KMS-11 (cell line): ENCODE measurements at regions not wholly inside any gene's neighbourhood (a gene's known extent, or its start where the extent isn't known, plus 50 kb on each side); places are given as distances from the start of the nearest gene placed in this dataset.
"Not testable (repeated sequence)": the region's sequence is repeated elsewhere in the genome, so short reads cannot be mapped to it uniquely, and the experiment has no call there.

Source experiments
- H2AFZ ChIP-seq: fragments of 200-600 bp; sonication (generic); 2 replicates; pipeline ENCODE4 v1.6.1; 2016; ENCODE audit warnings: antibody characterized with exemption, mixed run types, low read depth
- H3K27ac ChIP-seq: fragments of 200-600 bp; sonication (generic); 2 replicates; pipeline ENCODE4 v1.6.1; 2016; ENCODE audit warnings: mild to moderate bottlenecking, mixed run types
- H3K27me3 ChIP-seq: fragments of 200-600 bp; sonication (generic); 2 replicates; pipeline ENCODE4 v1.6.1; 2017; ENCODE audit warnings: mild to moderate bottlenecking, low read depth, mixed run types, moderate library complexity; ENCODE audit not compliant: insufficient read depth
- H3K36me3 ChIP-seq: fragments of 200-600 bp; sonication (generic); 2 replicates; pipeline ENCODE4 v1.6.1; 2017; ENCODE audit warnings: mild to moderate bottlenecking, mixed run types; ENCODE audit not compliant: insufficient read depth
- H3K4me1 ChIP-seq: fragments of 200-600 bp; sonication (generic); 2 replicates; pipeline ENCODE4 v1.6.1; 2016; ENCODE audit warnings: mild to moderate bottlenecking, low read depth, mixed run types; ENCODE audit not compliant: poor library complexity, severe bottlenecking
- H3K4me2 ChIP-seq: fragments of 200-600 bp; sonication (generic); 2 replicates; pipeline ENCODE4 v1.7.0; 2016; ENCODE audit warnings: mild to moderate bottlenecking, mixed run types
- H3K4me3 ChIP-seq: fragments of 200-600 bp; sonication (generic); IDR thresholded peaks from 2 replicates; pipeline ENCODE4 v1.6.1; 2017; ENCODE audit warnings: low read depth, low read length, mixed read lengths; ENCODE audit not compliant: insufficient read depth
- H3K79me2 ChIP-seq: fragments of 200-600 bp; sonication (generic); 2 replicates; pipeline ENCODE4 v1.6.1; 2016; ENCODE audit warnings: low read depth, mixed run types; ENCODE audit not compliant: insufficient read depth
- H3K9ac ChIP-seq: fragments of 200-600 bp; sonication (generic); 2 replicates; pipeline ENCODE4 v1.6.1; 2016; ENCODE audit warnings: mild to moderate bottlenecking, mixed run types
- H4K20me1 ChIP-seq: fragments of 200-600 bp; sonication (generic); 2 replicates; pipeline ENCODE4 v1.6.1; 2016; ENCODE audit warnings: mild to moderate bottlenecking, mixed run types; ENCODE audit not compliant: insufficient read depth
- CTCF ChIP-seq: fragments of 200-600 bp; sonication (generic); conservative IDR thresholded peaks from 2 replicates; pipeline ENCODE4 v1.6.1; 2017; ENCODE audit warnings: low read depth, mild to moderate bottlenecking, antibody characterized with exemption, low read length, moderate library complexity, mixed read lengths

- no peak overlapping the region for H2AFZ ChIP-seq
- H3K4me1 ChIP-seq = no peaks in the 10 kb centered on the region
- H3K4me2 ChIP-seq = no peak overlapping the region
- TF ChIP-seq CTCF = no peak
- H4K20me1 ChIP-seq = no peaks in the 10 kb centered on the region
- H3K79me2 ChIP-seq = no peaks in the 10 kb centered on the region
- no peak overlapping the region for H3K4me3 ChIP-seq
- no peaks in the 10 kb centered on the region for H3K36me3 ChIP-seq
- no peaks in the 10 kb centered on the region for H3K27me3 ChIP-seq
- H3K27ac ChIP-seq = no peak overlapping the region
- no peak overlapping the region for H3K9ac ChIP-seq
These were observed 186.2 kb downstream of the RCHY1 start for GRCh38 chr4:75327804-75328512.

- H3K4me2 ChIP-seq = no peak overlapping the region
- no peaks in the 10 kb centered on the region for H3K4me1 ChIP-seq
- no peaks in the 10 kb centered on the region for H3K79me2 ChIP-seq
- H3K9ac ChIP-seq = no peak overlapping the region
- H4K20me1 ChIP-seq = no peaks in the 10 kb centered on the region
- H3K27ac ChIP-seq = no peak overlapping the region
- no peaks in the 10 kb centered on the region for H3K27me3 ChIP-seq
- H3K4me3 ChIP-seq = no peak overlapping the region
- H3K36me3 ChIP-seq = no peaks in the 10 kb centered on the region
- no peak overlapping the region for H2AFZ ChIP-seq
- no peak for TF ChIP-seq CTCF
These were observed 188.8 kb downstream of the RCHY1 start for GRCh38 chr4:75325318-75325979.

- H3K9ac ChIP-seq = no peak overlapping the region
- H3K4me2 ChIP-seq = no peak overlapping the region
- H4K20me1 ChIP-seq = no peaks in the 10 kb centered on the region
- no peak overlapping the region for H3K27ac ChIP-seq
- H3K4me3 ChIP-seq = no peak overlapping the region
- H3K36me3 ChIP-seq = no peaks in the 10 kb centered on the region
- no peak overlapping the region for H2AFZ ChIP-seq
- no peaks in the 10 kb centered on the region for H3K4me1 ChIP-seq
- no peaks in the 10 kb centered on the region for H3K27me3 ChIP-seq
- no peaks in the 10 kb centered on the region for H3K79me2 ChIP-seq
- no peak for TF ChIP-seq CTCF
These were observed 192.7 kb downstream of the RCHY1 start for GRCh38 chr4:75321484-75321883.

- H3K27me3 ChIP-seq, H2AFZ ChIP-seq: not testable (repeated sequence)
These were observed 196.6 kb downstream of the RCHY1 start for GRCh38 chr4:75317641-75318040.

GRCh38 chr4:75308049-75308448, 206.2 kb downstream of the RCHY1 start:
- Histone ChIP-seq H4K20me1 (no peaks in the 10 kb centered on the region), H3K4me3 (no peak overlapping the region), H3K4me2 (no peak overlapping the region), H3K4me1 (no peaks in the 10 kb centered on the region), H3K36me3 (no peaks in the 10 kb centered on the region), H3K79me2 (no peaks in the 10 kb centered on the region), H3K27me3 (no peaks in the 10 kb centered on the region), H3K9ac (no peak overlapping the region), H3K27ac (no peak overlapping the region), H2AFZ (no peak overlapping the region)
- no peak for TF ChIP-seq CTCF

More at GRCh38 chr4:75317641-75318040, 196.6 kb downstream of the RCHY1 start:
- not testable (repeated sequence) for H3K79me2 ChIP-seq, H3K4me3 ChIP-seq, H3K9ac ChIP-seq, H3K4me2 ChIP-seq, H3K27ac ChIP-seq, H4K20me1 ChIP-seq, H3K36me3 ChIP-seq, H3K4me1 ChIP-seq
